HepG2 (cell line): ENCODE measurements at regions not wholly inside any gene's neighbourhood (a gene's known extent, or its start where the extent isn't known, plus 50 kb on each side); places are given as distances from the start of the nearest gene placed in this dataset.
A peak's percentile ranks its signal among the peaks of the same experiment; 100 is the strongest.

ENCODE experiments used
- ATAC-seq: fragments of 200-7000 bp; cut with Tn5 transposase; 3 replicates; pipeline ENCODE4 v1.9.1; 2020; ENCODE audit warnings: mild to moderate bottlenecking, moderate library complexity
- BruUV-seq: library from RNA; stranded (reverse); fragments of 400-500 nt; replicated peaks from 2 replicates; lab custom pipeline; 2021; lab: Mats Ljungman, UMichigan
- CTCF ChIA-PET: fragments of 300-600 bp; formaldehyde crosslinking; extraction: SDS; loops from one replicate; lab custom pipeline; 2021; ENCODE audit warnings: low total read pairs, inconsistent platforms, low intra/inter-chr PET ratio; lab: Yijun Ruan, JAX
- POLR2A ChIA-PET: fragments of 350-600 bp; sonication (Branson Sonifier 250); formaldehyde crosslinking; loops from one replicate; lab custom pipeline; 2020; ENCODE audit warnings: antibody characterized with exemption, inconsistent platforms; lab: Yijun Ruan, JAX
- DNase-seq: peaks from one replicate; pipeline ENCODE4 v3.0.0-alpha.2; 2015; ENCODE audit warnings: low spot score
- FAIRE-seq: peaks from 3 replicates; lab custom pipeline; 2011; peaks lifted over from hg19 to GRCh38; lab: Jason Lieb, UNC
- H2AFZ ChIP-seq: one replicate; pipeline ENCODE4 v1.6.1; 2011; ENCODE audit warnings: low read length, inconsistent platforms
- H3K27ac ChIP-seq: fragments of 300-600 bp; 3 replicates; pipeline ENCODE4 v1.8.0; 2011; ENCODE audit warnings: mixed run types, mild to moderate bottlenecking, mixed read lengths, low read length, inconsistent platforms; ENCODE audit not compliant: insufficient read depth; ENCODE audit errors: extremely low read length
- H3K27me3 ChIP-seq, 2 experiments: fragments of 200-600 bp in 1 of 2; 2 replicates in 1 of 2; 3 replicates in 1 of 2; pipeline versions ENCODE4 v1.6.0 to v1.8.0; 2011; ENCODE audit warnings: low read length in 2 of 2, mild to moderate bottlenecking in 2 of 2, moderate library complexity in 2 of 2, inconsistent platforms in 1 of 2; ENCODE audit not compliant: insufficient read depth in 2 of 2, control insufficient read depth in 1 of 2
- H3K36me3 ChIP-seq, 2 experiments: fragments of 200-600 bp in 1 of 2; replicated peaks in 1 of 2; 2 replicates in 1 of 2; 3 replicates in 1 of 2; pipeline versions ENCODE4 v1.5.1 to v1.8.0; 2011; ENCODE audit warnings: low read length in 2 of 2, inconsistent platforms in 1 of 2; ENCODE audit not compliant: insufficient read depth in 2 of 2, control insufficient read depth in 1 of 2
- H3K4me1 ChIP-seq: 2 replicates; pipeline ENCODE4 v1.5.1; 2012; ENCODE audit warnings: low read length, inconsistent platforms; ENCODE audit not compliant: insufficient read depth
- H3K4me2 ChIP-seq: 2 replicates; pipeline ENCODE4 v1.6.0; 2011; ENCODE audit warnings: low read depth, low read length, inconsistent platforms
- H3K4me3 ChIP-seq, 3 experiments: fragments of 200-600 bp in 1 of 3; sonication (generic), shearing (Covaris generic) in 1 of 3; replicated peaks in 1 of 3; 2 replicates each; pipeline ENCODE4 v1.5.1; 2011 to 2016; ENCODE audit warnings: low read length in 3 of 3, inconsistent platforms in 2 of 3, low read depth in 2 of 3, mild to moderate bottlenecking in 2 of 3, control low read depth in 1 of 3, mixed read lengths in 1 of 3; ENCODE audit not compliant: insufficient read depth in 1 of 3
- H3K79me2 ChIP-seq: one replicate; pipeline ENCODE4 v1.6.1; 2011; ENCODE audit warnings: low read length, inconsistent platforms; ENCODE audit not compliant: insufficient read depth
- H3K9ac ChIP-seq: 2 replicates; pipeline ENCODE4 v1.6.0; 2011; ENCODE audit warnings: mild to moderate bottlenecking, low read depth, low read length, inconsistent platforms; ENCODE audit not compliant: insufficient read depth
- H3K9me3 ChIP-seq: 2 replicates; pipeline ENCODE4 v1.5.1; 2012; ENCODE audit warnings: mild to moderate bottlenecking, low read length
- H4K20me1 ChIP-seq: 2 replicates; pipeline ENCODE4 v1.6.0; 2011; ENCODE audit warnings: inconsistent platforms, mild to moderate bottlenecking, low read length, moderate library complexity; ENCODE audit not compliant: insufficient read depth
- PRDM10 ChIP-seq: sonication (generic); formaldehyde crosslinking; IDR thresholded peaks from 2 replicates; pipeline ENCODE4 v1.4.0; 2020; ENCODE audit warnings: low read depth, missing genetic modification reagents
- WGBS: methylation state at CpG from one replicate; pipeline ENCODE4 v1.1.6; 2017; ENCODE audit warnings: low lambda C conversion rate; 5-methylcytosine and 5-hydroxymethylcytosine counted together
- in situ Hi-C: cut with HindIII; loops from 2 replicates; pipeline ENCODE4 v1.10.0; 2017; ENCODE audit warnings: low pct_unique_long_range_greater_than_20kb; ENCODE audit not compliant: extremely low pct_ligation_motif_present
- intact Hi-C: fragments of 100-400 bp; cut with micrococcal nuclease; formaldehyde crosslinking; loops from one replicate; pipeline ENCODE4 v1.10.0; 2022; ENCODE audit not compliant: unreplicated experiment
- TF ChIP-seq, protein P1 (sequence below): sonication (generic); formaldehyde crosslinking; conservative IDR thresholded peaks from 2 replicates; pipeline ENCODE4 v1.4.0; 2020; ENCODE audit warnings: missing genetic modification reagents

DNA sequence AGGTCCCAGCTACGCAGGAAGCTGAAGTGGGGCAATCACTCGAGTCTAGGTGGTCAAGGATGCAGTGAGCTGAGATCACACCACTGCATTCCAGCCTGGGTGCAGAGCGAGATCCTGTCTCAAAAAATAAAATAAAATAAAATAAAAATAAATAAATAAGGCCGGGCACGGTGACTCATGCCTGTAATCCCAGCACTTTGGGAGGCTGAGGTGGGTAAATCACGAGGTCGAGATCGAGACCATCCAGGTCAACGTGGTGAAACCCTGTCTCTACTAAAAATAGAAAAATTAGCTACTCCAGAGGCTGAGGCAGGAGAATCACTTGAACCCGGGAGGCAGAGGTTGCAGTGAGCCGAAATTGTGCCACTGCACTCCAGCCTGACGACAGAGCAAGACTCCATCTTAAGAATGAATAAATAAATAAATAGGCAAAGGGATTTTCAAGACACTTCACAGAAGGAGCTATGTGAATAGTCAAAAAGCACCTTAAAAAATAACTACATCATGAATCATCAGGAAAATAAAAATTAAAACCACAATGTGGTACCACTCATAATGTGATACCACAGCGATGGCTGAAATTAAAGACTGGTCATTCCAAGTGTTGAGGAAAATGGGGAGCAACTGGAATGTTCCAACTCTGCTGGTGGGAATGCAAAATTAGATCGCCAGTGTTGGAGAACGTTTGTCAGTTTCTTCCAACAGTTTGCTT is 92.9 kb upstream of the TBX3 start:
- H3K27me3 ChIP-seq: no peaks in the 10 kb centered on the region
- 82% methylated on average over 15 of the region's 15 CpGs for WGBS

More for the DNA sequence above, 92.9 kb upstream of the TBX3 start:
- DNase-seq (no peak), ATAC-seq (no peak), FAIRE-seq (no peak)
- POLR2A ChIA-PET: interaction anchor here (1.2 kb wide), 1 partner anchor 23 kb away, joined by 4 read pairs; no protein-coding TSS in a partner anchor
- Histone ChIP-seq H3K27ac (no peak overlapping the region), H3K79me2 (no peaks in the 10 kb centered on the region), H3K4me2 (no peak overlapping the region), H3K9me3 (no peaks in the 10 kb centered on the region), H3K4me3 (no peak overlapping the region), H3K4me1 (peaks cover 24% of the 10 kb centered on the region), H2AFZ (no peak overlapping the region), H3K9ac (no peak overlapping the region)
- in situ Hi-C loops: no loop called here
- CTCF ChIA-PET: no interaction called here
- BruUV-seq: no TSS peak
- TF ChIP-seq, protein P1, sequence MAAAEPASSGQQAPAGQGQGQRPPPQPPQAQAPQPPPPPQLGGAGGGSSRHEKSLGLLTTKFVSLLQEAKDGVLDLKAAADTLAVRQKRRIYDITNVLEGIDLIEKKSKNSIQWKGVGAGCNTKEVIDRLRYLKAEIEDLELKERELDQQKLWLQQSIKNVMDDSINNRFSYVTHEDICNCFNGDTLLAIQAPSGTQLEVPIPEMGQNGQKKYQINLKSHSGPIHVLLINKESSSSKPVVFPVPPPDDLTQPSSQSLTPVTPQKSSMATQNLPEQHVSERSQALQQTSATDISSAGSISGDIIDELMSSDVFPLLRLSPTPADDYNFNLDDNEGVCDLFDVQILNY (CRISPR knock-in tag): no peak
- peak; percentile 73; the same call in 1 of the 2 replicates for TF ChIP-seq PRDM10
- TF ChIP-seq, all 625 proteins: peak for 1
- Histone ChIP-seq H3K36me3 (no peaks in the 10 kb centered on the region), H4K20me1 (no peaks in the 10 kb centered on the region)
- intact Hi-C loops: no loop called here
